GM23338 (cell line): ENCODE measurements at regions not wholly inside any gene's neighbourhood (a gene's known extent, or its start where the extent isn't known, plus 50 kb on each side); places are given as distances from the start of the nearest gene placed in this dataset.

Source experiments
- EZH2 ChIP-seq: fragments of 200-600 bp; sonication (generic); IDR thresholded peaks from one replicate; pipeline ENCODE4 v1.8.0; 2017; ENCODE audit warnings: antibody characterized with exemption, mild to moderate bottlenecking, low read depth; ENCODE audit not compliant: unreplicated experiment
- EZH2phosphoT487 ChIP-seq: fragments of 200-600 bp; sonication (generic); IDR thresholded peaks from one replicate; pipeline ENCODE4 v1.8.1; 2018; ENCODE audit warnings: antibody characterized with exemption; ENCODE audit not compliant: unreplicated experiment
- JUNB ChIP-seq: IDR thresholded peaks from one replicate; pipeline ENCODE4 v1.6.1; 2016; ENCODE audit warnings: antibody characterized with exemption; ENCODE audit not compliant: unreplicated experiment
- NANOG ChIP-seq: IDR thresholded peaks from 2 replicates; pipeline ENCODE4 v1.6.1; 2016; ENCODE audit warnings: antibody characterized with exemption, borderline replicate concordance
- POLR2AphosphoS5 ChIP-seq: IDR thresholded peaks from 2 replicates; pipeline ENCODE4 v1.6.1; 2016; ENCODE audit warnings: antibody characterized with exemption, low read depth
- STAT1 ChIP-seq: IDR thresholded peaks from one replicate; pipeline ENCODE4 v1.6.1; 2016; ENCODE audit warnings: antibody characterized with exemption; ENCODE audit not compliant: unreplicated experiment
- ZNF114 ChIP-seq: fragments of 250-450 bp; sonication (Bioruptor Pico); IDR thresholded peaks from 2 replicates; pipeline ENCODE4 v1.5.0; 2020; ENCODE audit warnings: mild to moderate bottlenecking, moderate library complexity
- ZNF331 ChIP-seq: fragments of 250-450 bp; sonication (Bioruptor Pico); IDR thresholded peaks from 2 replicates; pipeline ENCODE4 v1.5.0; 2020; ENCODE audit warnings: low read depth, mild to moderate bottlenecking, moderate library complexity
- TF ChIP-seq, protein P1 (sequence below): fragments of 250-450 bp; sonication (Bioruptor Pico); IDR thresholded peaks from 2 replicates; pipeline ENCODE4 v1.5.0; 2020; ENCODE audit warnings: mild to moderate bottlenecking, moderate library complexity
- TF ChIP-seq, protein P2 (sequence below), 2 experiments: fragments of 200-600 bp in 1 of 2; sonication (generic) in 1 of 2; conservative IDR thresholded peaks; 2 replicates each; pipeline versions ENCODE4 v1.5.1 to v1.6.1; 2016 to 2017; ENCODE audit warnings: antibody characterized with exemption in 2 of 2, low read depth in 2 of 2, mild to moderate bottlenecking in 2 of 2, moderate library complexity in 1 of 2

DNA sequence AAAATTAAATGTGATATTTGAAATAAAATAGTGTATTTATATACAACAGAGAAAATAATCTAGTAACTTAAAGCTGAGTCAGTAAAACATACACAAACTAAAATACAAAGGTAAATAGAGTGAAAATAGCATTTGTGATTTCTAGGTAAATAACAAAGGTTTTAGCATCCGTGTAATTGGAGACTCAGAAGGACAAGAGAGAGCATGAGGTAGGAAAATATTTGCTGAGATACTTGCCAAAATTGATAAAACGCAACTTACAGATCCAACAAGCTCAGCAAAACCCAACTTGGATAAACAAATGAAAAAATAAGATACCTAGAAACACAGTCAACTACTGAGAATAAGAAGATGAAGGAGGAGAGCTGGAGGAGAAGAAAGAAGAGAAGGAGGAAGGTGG, 634.7 kb upstream of the CCDC179 start (continued):
- TF ChIP-seq, protein P1, sequence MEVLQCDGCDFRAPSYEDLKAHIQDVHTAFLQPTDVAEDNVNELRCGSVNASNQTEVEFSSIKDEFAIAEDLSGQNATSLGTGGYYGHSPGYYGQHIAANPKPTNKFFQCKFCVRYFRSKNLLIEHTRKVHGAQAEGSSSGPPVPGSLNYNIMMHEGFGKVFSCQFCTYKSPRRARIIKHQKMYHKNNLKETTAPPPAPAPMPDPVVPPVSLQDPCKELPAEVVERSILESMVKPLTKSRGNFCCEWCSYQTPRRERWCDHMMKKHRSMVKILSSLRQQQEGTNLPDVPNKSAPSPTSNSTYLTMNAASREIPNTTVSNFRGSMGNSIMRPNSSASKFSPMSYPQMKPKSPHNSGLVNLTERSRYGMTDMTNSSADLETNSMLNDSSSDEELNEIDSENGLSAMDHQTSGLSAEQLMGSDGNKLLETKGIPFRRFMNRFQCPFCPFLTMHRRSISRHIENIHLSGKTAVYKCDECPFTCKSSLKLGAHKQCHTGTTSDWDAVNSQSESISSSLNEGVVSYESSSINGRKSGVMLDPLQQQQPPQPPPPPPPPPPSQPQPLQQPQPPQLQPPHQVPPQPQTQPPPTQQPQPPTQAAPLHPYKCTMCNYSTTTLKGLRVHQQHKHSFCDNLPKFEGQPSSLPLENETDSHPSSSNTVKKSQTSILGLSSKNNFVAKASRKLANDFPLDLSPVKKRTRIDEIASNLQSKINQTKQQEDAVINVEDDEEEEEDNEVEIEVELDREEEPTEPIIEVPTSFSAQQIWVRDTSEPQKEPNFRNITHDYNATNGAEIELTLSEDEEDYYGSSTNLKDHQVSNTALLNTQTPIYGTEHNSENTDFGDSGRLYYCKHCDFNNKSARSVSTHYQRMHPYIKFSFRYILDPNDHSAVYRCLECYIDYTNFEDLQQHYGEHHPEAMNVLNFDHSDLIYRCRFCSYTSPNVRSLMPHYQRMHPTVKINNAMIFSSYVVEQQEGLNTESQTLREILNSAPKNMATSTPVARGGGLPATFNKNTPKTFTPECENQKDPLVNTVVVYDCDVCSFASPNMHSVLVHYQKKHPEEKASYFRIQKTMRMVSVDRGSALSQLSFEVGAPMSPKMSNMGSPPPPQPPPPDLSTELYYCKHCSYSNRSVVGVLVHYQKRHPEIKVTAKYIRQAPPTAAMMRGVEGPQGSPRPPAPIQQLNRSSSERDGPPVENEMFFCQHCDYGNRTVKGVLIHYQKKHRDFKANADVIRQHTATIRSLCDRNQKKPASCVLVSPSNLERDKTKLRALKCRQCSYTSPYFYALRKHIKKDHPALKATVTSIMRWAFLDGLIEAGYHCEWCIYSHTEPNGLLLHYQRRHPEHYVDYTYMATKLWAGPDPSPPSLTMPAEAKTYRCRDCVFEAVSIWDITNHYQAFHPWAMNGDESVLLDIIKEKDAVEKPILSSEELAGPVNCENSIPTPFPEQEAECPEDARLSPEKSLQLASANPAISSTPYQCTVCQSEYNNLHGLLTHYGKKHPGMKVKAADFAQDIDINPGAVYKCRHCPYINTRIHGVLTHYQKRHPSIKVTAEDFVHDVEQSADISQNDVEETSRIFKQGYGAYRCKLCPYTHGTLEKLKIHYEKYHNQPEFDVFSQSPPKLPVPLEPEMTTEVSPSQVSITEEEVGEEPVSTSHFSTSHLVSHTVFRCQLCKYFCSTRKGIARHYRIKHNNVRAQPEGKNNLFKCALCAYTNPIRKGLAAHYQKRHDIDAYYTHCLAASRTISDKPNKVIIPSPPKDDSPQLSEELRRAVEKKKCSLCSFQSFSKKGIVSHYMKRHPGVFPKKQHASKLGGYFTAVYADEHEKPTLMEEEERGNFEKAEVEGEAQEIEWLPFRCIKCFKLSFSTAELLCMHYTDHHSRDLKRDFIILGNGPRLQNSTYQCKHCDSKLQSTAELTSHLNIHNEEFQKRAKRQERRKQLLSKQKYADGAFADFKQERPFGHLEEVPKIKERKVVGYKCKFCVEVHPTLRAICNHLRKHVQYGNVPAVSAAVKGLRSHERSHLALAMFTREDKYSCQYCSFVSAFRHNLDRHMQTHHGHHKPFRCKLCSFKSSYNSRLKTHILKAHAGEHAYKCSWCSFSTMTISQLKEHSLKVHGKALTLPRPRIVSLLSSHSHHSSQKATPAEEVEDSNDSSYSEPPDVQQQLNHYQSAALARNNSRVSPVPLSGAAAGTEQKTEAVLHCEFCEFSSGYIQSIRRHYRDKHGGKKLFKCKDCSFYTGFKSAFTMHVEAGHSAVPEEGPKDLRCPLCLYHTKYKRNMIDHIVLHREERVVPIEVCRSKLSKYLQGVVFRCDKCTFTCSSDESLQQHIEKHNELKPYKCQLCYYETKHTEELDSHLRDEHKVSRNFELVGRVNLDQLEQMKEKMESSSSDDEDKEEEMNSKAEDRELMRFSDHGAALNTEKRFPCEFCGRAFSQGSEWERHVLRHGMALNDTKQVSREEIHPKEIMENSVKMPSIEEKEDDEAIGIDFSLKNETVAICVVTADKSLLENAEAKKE = no peak
- TF ChIP-seq ZNF114 (CRISPR knock-in tag) = no peak
- TF ChIP-seq EZH2 = no peak
- TF ChIP-seq EZH2phosphoT487 = no peak
- no peak for TF ChIP-seq POLR2AphosphoS5
- TF ChIP-seq NANOG = no peak
- TF ChIP-seq STAT1 = no peak
- TF ChIP-seq JUNB = no peak
- TF ChIP-seq, protein P2, sequence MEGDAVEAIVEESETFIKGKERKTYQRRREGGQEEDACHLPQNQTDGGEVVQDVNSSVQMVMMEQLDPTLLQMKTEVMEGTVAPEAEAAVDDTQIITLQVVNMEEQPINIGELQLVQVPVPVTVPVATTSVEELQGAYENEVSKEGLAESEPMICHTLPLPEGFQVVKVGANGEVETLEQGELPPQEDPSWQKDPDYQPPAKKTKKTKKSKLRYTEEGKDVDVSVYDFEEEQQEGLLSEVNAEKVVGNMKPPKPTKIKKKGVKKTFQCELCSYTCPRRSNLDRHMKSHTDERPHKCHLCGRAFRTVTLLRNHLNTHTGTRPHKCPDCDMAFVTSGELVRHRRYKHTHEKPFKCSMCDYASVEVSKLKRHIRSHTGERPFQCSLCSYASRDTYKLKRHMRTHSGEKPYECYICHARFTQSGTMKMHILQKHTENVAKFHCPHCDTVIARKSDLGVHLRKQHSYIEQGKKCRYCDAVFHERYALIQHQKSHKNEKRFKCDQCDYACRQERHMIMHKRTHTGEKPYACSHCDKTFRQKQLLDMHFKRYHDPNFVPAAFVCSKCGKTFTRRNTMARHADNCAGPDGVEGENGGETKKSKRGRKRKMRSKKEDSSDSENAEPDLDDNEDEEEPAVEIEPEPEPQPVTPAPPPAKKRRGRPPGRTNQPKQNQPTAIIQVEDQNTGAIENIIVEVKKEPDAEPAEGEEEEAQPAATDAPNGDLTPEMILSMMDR (conservative IDR thresholded peaks at IDR 0.05; ENCODE audit: low read depth in 2 of 2) = no peak
- TF ChIP-seq ZNF331 (CRISPR knock-in tag) = no peak
